PC-9 (cell line): ENCODE measurements at regions not wholly inside any gene's neighbourhood (a gene's known extent, or its start where the extent isn't known, plus 50 kb on each side); places are given as distances from the start of the nearest gene placed in this dataset.

ENCODE experiments used
- BruUV-seq: library from RNA; stranded (reverse); fragments of 400-500 nt; replicated peaks from 2 replicates; lab custom pipeline; 2021; lab: Mats Ljungman, UMichigan
- CTCF ChIA-PET: fragments of 300-600 bp; sonication (Branson Sonifier 250); formaldehyde crosslinking; loops from one replicate; lab custom pipeline; 2022; ENCODE audit warnings: antibody characterized with exemption; lab: Charles Lee
- POLR2A ChIA-PET: fragments of 300-600 bp; sonication (Branson Sonifier 250); formaldehyde crosslinking; loops from one replicate; lab custom pipeline; 2022; ENCODE audit warnings: antibody characterized with exemption; ENCODE audit not compliant: unreplicated experiment; lab: Charles Lee
- DNase-seq, 2 experiments: peaks; one replicate each; pipeline versions ENCODE4 v3.0.0 to v3.0.0-alpha.2; 2015 to 2022; ENCODE audit warnings: mixed read lengths in 1 of 2
- H2AFZ ChIP-seq: fragments of 200-600 bp; sonication (generic); 2 replicates; pipeline ENCODE4 v1.8.1; 2017; ENCODE audit warnings: antibody characterized with exemption
- H3F3A ChIP-seq: fragments of 200-600 bp; sonication (generic); 2 replicates; pipeline ENCODE4 v1.8.1; 2017; ENCODE audit warnings: antibody characterized with exemption, mild to moderate bottlenecking, low read depth; ENCODE audit not compliant: insufficient read depth
- H3K27ac ChIP-seq: fragments of 200-600 bp; sonication (generic); 2 replicates; pipeline ENCODE4 v1.6.1; 2016; ENCODE audit warnings: mixed run types
- H3K27me3 ChIP-seq: fragments of 200-600 bp; sonication (generic); 2 replicates; pipeline ENCODE4 v1.6.1; 2016; ENCODE audit warnings: low read depth, mixed run types; ENCODE audit not compliant: insufficient read depth
- H3K36me3 ChIP-seq: fragments of 200-600 bp; sonication (generic); 2 replicates; pipeline ENCODE4 v1.6.1; 2016; ENCODE audit warnings: low read depth, mixed run types
- H3K4me1 ChIP-seq: fragments of 200-600 bp; sonication (generic); replicated peaks from 2 replicates; pipeline ENCODE4 v1.6.1; 2016; ENCODE audit warnings: mixed run types; ENCODE audit not compliant: insufficient read depth
- H3K4me2 ChIP-seq: fragments of 200-600 bp; sonication (generic); 2 replicates; pipeline ENCODE4 v1.6.1; 2017; ENCODE audit warnings: mixed run types
- H3K4me3 ChIP-seq: fragments of 200-600 bp; sonication (generic); 2 replicates; pipeline ENCODE4 v1.6.1; 2016; ENCODE audit warnings: mixed run types
- H3K79me2 ChIP-seq: fragments of 200-600 bp; sonication (generic); 2 replicates; pipeline ENCODE4 v1.6.1; 2017; ENCODE audit warnings: low read depth, mixed run types
- H3K9me2 ChIP-seq: fragments of 200-600 bp; sonication (generic); 2 replicates; pipeline ENCODE4 v1.8.1; 2017; ENCODE audit warnings: mild to moderate bottlenecking; ENCODE audit not compliant: insufficient read depth
- H3K9me3 ChIP-seq: fragments of 200-600 bp; sonication (generic); 2 replicates; pipeline ENCODE4 v1.8.1; 2016; ENCODE audit warnings: low read depth; ENCODE audit not compliant: insufficient read depth
- H4K20me1 ChIP-seq: fragments of 200-600 bp; sonication (generic); 2 replicates; pipeline ENCODE4 v1.8.1; 2017; ENCODE audit not compliant: insufficient read depth
- CTCF ChIP-seq: fragments of 200-600 bp; sonication (generic); conservative IDR thresholded peaks from 2 replicates; pipeline ENCODE4 v1.6.1; 2017; ENCODE audit warnings: mixed run types, antibody characterized with exemption, mild to moderate bottlenecking, moderate library complexity
- EZH2 ChIP-seq: fragments of 200-600 bp; sonication (generic); IDR thresholded peaks from 2 replicates; pipeline ENCODE4 v1.8.0; 2017; ENCODE audit warnings: antibody characterized with exemption, low read depth
- intact Hi-C: fragments of 100-400 bp; cut with micrococcal nuclease; formaldehyde crosslinking; loops from one replicate; pipeline ENCODE4 v1.10.0; 2022; ENCODE audit not compliant: unreplicated experiment

GRCh38 chr3:38960953-38961622 lies 90.7 kb downstream of the SCN11A start:
- peak in 1 of 2 experiments; percentile 8 for DNase-seq
- H3K36me3 ChIP-seq = no peaks in the 10 kb centered on the region
- ChIA-PET POLR2A (no interaction called here), CTCF (no interaction called here)
- no peaks in the 10 kb centered on the region for H3K4me1 ChIP-seq
- no peak overlapping the region for H2AFZ ChIP-seq
- H3K27me3 ChIP-seq = peaks cover 36% of the 10 kb centered on the region
- no peaks in the 10 kb centered on the region for H3F3A ChIP-seq
- H3K79me2 ChIP-seq = no peaks in the 10 kb centered on the region
- no peaks in the 10 kb centered on the region for H3K9me2 ChIP-seq
- intact Hi-C loops = no loop called here
- no peak overlapping the region for H3K4me2 ChIP-seq
- no TSS peak for BruUV-seq
- no peaks in the 10 kb centered on the region for H3K9me3 ChIP-seq
- H3K4me3 ChIP-seq = no peak overlapping the region
- TF ChIP-seq CTCF (peak; percentile 56), EZH2 (no peak)
- no peaks in the 10 kb centered on the region for H4K20me1 ChIP-seq
- no peak overlapping the region for H3K27ac ChIP-seq

GRCh38 chr3:38960042-38960622 lies 91.6 kb downstream of the SCN11A start:
- Histone ChIP-seq H2AFZ (no peak overlapping the region), H3K9me2 (no peaks in the 10 kb centered on the region), H4K20me1 (no peaks in the 10 kb centered on the region), H3K27me3 (peaks cover 34% of the 10 kb centered on the region), H3K36me3 (no peaks in the 10 kb centered on the region), H3F3A (no peaks in the 10 kb centered on the region), H3K9me3 (no peaks in the 10 kb centered on the region), H3K4me2 (no peak overlapping the region), H3K79me2 (no peaks in the 10 kb centered on the region), H3K4me3 (no peak overlapping the region), H3K27ac (no peak overlapping the region), H3K4me1 (no peaks in the 10 kb centered on the region)
- intact Hi-C loops = no loop called here
- TF ChIP-seq EZH2 = no peak
- TF ChIP-seq CTCF = no peak
- no TSS peak for BruUV-seq
- no peak for DNase-seq
- ChIA-PET POLR2A (no interaction called here), CTCF (no interaction called here)

- ChIA-PET CTCF (no interaction called here), POLR2A (no interaction called here)
- no peak overlapping the region for H2AFZ ChIP-seq
- no peaks in the 10 kb centered on the region for H3K4me1 ChIP-seq
- no peaks in the 10 kb centered on the region for H4K20me1 ChIP-seq
- peaks cover 19% of the 10 kb centered on the region; the same call in 1 of the 2 replicates for H3K27me3 ChIP-seq
- no peak for DNase-seq
- BruUV-seq = no TSS peak
- TF ChIP-seq EZH2 = no peak
- TF ChIP-seq CTCF = no peak
- no peaks in the 10 kb centered on the region for H3K36me3 ChIP-seq
- intact Hi-C loops = no loop called here
- H3F3A ChIP-seq = no peaks in the 10 kb centered on the region
- H3K9me3 ChIP-seq = no peaks in the 10 kb centered on the region
- H3K4me3 ChIP-seq = no peak overlapping the region
- no peak overlapping the region for H3K4me2 ChIP-seq
- H3K27ac ChIP-seq = no peak overlapping the region
- H3K9me2 ChIP-seq = no peaks in the 10 kb centered on the region
- H3K79me2 ChIP-seq = no peaks in the 10 kb centered on the region
Observed at GRCh38 chr3:38958026-38958720, 93.6 kb downstream of the SCN11A start.
